G401 (cell line): ENCODE measurements at regions not wholly inside any gene's neighbourhood (a gene's known extent, or its start where the extent isn't known, plus 50 kb on each side); places are given as distances from the start of the nearest gene placed in this dataset.

Experiments used
- DNase-seq: peaks from one replicate; pipeline ENCODE4 v3.0.0-alpha.2; 2015; ENCODE audit warnings: low spot score
- in situ Hi-C: cut with HindIII; loops from 2 replicates; pipeline ENCODE4 v1.10.0; 2016; ENCODE audit warnings: low sequenced_read_pairs, mixed read lengths

DNA sequence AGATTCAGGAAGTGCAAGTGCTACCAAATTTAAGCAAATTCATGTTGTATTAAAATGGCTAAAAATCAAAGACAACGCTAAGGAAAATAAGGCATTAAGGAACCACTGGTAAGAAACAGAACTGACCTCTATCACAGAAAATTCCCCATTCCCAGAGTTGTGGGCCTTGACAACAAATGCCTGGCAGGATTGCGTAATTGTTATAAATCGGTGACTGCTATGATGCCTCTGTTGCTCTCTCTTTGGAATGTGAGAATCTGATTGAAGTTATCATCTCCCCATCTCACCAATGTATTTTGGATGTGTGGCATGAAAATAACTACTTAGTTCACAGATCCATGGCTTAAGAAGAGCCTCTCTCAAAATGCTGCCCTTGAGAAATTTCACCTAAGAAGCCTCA is 257.3 kb downstream of the OGFRL1 start:
- DNase-seq = no peak
- in situ Hi-C loops = no loop called here

GRCh38 chr6:71551798-71552197 is 263.2 kb downstream of the OGFRL1 start:
- DNase-seq = no peak
- in situ Hi-C loops = no loop called here

DNA sequence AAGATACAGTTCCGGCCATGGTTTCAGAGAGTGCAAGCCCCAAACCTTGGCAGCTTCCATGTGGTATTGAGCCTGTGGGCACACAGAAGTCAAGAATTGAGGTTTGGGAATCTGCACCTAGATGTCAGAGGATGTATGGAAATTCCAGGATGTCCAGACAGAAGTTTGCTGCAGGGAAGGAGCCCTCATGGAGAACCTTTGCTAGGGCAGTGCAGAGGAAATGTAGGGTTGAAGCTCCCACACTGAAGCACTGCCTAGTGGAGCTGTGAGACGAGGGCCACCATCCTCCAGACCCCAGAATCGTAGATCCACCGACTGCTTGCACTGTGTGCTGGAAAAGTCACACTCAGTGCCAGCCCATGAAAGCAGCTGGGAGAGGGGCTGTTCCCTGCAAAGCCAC is 267.5 kb downstream of the OGFRL1 start:
- no peak for DNase-seq
- in situ Hi-C loops = no loop called here

- DNase-seq = no peak
- in situ Hi-C loops = no loop called here
Observed at GRCh38 chr6:71558974-71559373, 270.4 kb downstream of the OGFRL1 start.

DNA sequence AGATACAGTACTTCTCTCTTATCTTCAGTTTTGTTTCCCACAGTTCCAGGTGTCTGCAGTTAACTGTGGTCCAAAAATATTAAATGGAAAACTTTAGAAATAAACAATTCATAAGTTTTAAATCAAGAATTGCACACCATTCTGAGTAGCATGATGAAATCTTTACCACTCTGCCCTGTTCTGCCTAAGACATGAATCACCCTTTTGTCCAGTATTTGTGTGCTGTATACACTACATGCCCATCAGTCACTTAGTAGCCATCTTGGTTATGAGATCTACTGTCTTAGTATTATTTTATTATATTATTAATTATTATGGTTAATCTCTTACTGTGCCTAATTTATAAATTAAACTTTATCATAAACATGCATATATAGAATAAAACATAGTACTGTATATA is 279.0 kb downstream of the OGFRL1 start:
- no peak for DNase-seq
- in situ Hi-C loops = no loop called here

DNA sequence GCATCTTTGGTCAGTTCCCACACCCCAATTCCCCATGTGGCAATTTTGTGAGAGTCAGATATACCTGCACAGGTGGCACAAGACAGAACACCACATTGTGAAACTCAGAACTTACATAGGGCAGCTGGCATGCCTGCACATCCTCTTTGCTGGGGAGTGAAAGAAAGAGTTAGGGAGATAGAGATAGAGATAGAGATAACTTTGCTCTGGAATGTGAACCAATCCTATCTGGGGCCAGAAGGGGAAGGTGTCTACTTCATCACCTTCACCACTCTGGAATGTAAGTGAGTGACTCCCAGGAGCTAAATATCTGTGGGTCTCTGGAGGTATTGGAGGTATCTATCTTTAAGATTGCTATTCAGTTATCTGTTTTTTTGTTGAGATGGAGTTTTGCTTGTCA is 289.2 kb downstream of the OGFRL1 start:
- in situ Hi-C loops = no loop called here
- no peak for DNase-seq

DNA sequence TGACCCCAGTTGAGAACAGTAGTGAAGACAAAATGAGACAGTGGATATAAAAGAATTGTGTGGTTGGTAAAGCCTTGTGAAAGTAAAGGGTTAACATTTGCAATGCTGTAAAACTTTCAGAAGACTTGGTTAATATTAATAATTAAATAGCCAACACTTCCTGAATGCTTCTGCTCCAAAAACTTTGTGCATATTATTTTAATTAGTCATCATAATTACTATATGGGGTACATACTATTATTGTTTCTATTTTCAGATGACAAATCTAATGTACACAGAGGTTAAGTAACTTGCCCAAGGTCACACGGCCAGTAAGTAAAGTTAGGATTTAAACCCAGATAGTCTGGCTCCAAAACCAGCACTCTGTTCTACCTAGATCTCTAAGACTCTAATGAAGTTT is 291.3 kb downstream of the OGFRL1 start:
- in situ Hi-C loops = no loop called here
- no peak for DNase-seq

GRCh38 chr6:71582820-71583219 is 294.2 kb downstream of the OGFRL1 start:
- no peak for DNase-seq
- in situ Hi-C loops = no loop called here

DNA sequence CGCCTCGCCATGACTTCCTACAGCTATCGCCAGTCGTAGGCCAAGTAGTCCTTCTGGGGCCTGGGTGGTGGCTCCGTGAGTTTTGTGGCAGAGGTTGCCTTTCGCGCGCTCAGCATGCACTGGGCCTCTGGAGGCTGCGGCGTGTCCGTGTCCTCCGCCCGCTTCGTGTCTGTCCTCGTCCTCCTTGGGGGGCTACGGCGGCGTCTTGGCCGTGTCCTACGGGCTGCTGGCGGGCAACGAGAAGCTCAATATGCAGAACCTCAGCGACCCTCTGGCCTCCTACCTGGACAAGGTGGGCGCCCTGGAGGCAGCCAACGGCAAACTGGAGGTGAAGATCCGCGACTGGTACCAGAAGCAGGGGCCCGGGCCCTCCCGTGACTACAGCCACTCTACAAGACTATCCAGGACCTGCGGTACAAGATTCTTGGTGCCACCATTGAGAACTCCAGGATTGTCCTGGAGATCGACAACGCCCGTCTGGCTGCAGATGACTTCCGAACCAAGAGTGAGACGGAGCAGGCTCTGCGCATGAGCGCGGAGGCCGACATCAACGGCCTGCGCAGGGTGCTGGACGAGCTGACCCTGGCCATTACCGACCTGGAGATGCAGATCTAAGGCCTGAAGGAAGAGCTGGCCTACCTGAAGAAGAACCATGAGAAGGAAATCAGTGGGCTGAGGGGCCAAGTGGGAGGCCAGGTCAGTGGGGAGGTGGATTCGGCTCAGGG is 296.3 kb downstream of the OGFRL1 start:
- no peak for DNase-seq
- in situ Hi-C loops = no loop called here

GRCh38 chr6:71585472-71585871 is 296.9 kb downstream of the OGFRL1 start:
- DNase-seq = no peak
- in situ Hi-C loops = no loop called here

- no peak for DNase-seq
- in situ Hi-C loops = no loop called here
Observed at GRCh38 chr6:71588490-71588889, 297.9 kb upstream of the RIMS1 start.

DNA sequence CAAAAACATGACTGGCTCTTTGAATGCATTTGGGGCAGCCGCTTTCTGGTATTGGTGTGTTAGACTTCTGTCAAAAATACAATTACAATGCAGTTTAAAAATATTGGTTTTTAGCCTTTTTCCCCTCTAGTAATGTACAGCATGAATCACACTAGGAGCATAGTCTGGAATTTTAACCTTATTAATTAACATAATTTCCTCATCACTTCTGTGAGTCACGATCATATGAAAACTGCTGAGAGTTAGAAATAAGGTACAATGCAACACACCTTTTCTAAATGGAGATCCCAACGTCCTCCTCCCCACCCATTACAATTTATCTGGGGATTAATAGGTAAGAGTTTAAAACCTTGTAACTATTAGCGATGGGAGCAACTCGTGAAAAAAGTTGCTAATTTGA is 297.1 kb upstream of the RIMS1 start:
- in situ Hi-C loops = no loop called here
- DNase-seq = no peak

GRCh38 chr6:71592643-71593042 is 293.7 kb upstream of the RIMS1 start:
- in situ Hi-C loops = no loop called here

GRCh38 chr6:71599359-71599758 is 287.0 kb upstream of the RIMS1 start:
- DNase-seq = peak; percentile 85
- in situ Hi-C loops = no loop called here

More at GRCh38 chr6:71592643-71593042, 293.7 kb upstream of the RIMS1 start:
- no peak for DNase-seq

GRCh38 chr6:71602385-71603007 is 283.9 kb upstream of the RIMS1 start:
- in situ Hi-C loops = no loop called here
- DNase-seq = no peak

- DNase-seq = no peak
- in situ Hi-C loops = no loop called here
Observed at GRCh38 chr6:71603021-71603420, 283.3 kb upstream of the RIMS1 start.

DNA sequence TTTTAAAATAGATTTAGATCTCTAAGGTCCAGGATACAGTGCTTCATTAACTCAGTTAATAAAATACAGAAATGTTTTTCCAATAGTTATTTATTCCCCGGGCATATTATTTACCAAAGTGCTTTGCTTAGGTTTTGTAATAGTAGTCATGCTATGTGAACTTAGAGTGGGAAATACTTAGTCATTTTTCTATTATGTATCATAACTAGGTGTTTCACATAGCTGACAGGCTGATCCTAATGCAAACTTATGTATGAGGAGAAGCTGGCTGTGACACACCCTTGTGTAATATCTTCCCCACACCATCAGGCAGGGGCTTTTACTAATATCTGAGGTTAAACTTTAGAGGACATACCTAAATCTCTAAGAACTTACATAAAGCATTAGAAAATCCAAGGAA is 277.7 kb upstream of the RIMS1 start:
- DNase-seq = no peak
- in situ Hi-C loops = no loop called here

GRCh38 chr6:71619836-71620235 is 266.5 kb upstream of the RIMS1 start:
- peak; percentile 60 for DNase-seq
- in situ Hi-C loops = no loop called here

- in situ Hi-C loops = no loop called here
- peak; percentile 67 for DNase-seq
Observed at GRCh38 chr6:71621918-71622519, 264.3 kb upstream of the RIMS1 start.

- DNase-seq = no peak
- in situ Hi-C loops = no loop called here
Observed at GRCh38 chr6:71642120-71642519, 244.2 kb upstream of the RIMS1 start.

GRCh38 chr6:71642793-71643192 is 243.6 kb upstream of the RIMS1 start:
- in situ Hi-C loops = no loop called here
- no peak for DNase-seq
